Muscle of arm (tissue), 1 donor: ENCODE measurements at regions not wholly inside any gene's neighbourhood (a gene's known extent, or its start where the extent isn't known, plus 50 kb on each side); places are given as distances from the start of the nearest gene placed in this dataset.

Experiments used
- DNase-seq: peaks from one replicate; pipeline ENCODE4 v3.0.0-alpha.2; 2013

- no peak for DNase-seq
These were observed 188.4 kb downstream of the ACER2 start for GRCh38 chr9:19597176-19597575.

GRCh38 chr9:19595003-19595402 is 186.2 kb downstream of the ACER2 start:
- no peak for DNase-seq

- no peak for DNase-seq
These were observed 178.9 kb downstream of the ACER2 start for GRCh38 chr9:19587678-19588077.

GRCh38 chr9:19583890-19584289 is 175.1 kb downstream of the ACER2 start:
- no peak for DNase-seq

GRCh38 chr9:19577411-19577810 is 168.6 kb downstream of the ACER2 start:
- no peak for DNase-seq

- DNase-seq, result no peak
These were observed 160.1 kb downstream of the ACER2 start for GRCh38 chr9:19568946-19569345.

GRCh38 chr9:19564396-19565061 is 155.7 kb downstream of the ACER2 start:
- DNase-seq, result no peak

GRCh38 chr9:19555214-19555613 is 146.4 kb downstream of the ACER2 start:
- DNase-seq, result no peak

GRCh38 chr9:19554529-19554928 is 145.7 kb downstream of the ACER2 start:
- DNase-seq, result no peak

- DNase-seq, result no peak
These were observed 144.6 kb downstream of the ACER2 start for GRCh38 chr9:19553441-19553840.

GRCh38 chr9:19552282-19553105 is 143.7 kb downstream of the ACER2 start:
- no peak for DNase-seq

- DNase-seq, result peak; percentile 19
These were observed 142.5 kb downstream of the ACER2 start for GRCh38 chr9:19551124-19551929.

GRCh38 chr9:19550009-19550408 is 141.2 kb downstream of the ACER2 start:
- no peak for DNase-seq

GRCh38 chr9:19533373-19533772 is 124.6 kb downstream of the ACER2 start:
- no peak for DNase-seq

- no peak for DNase-seq
These were observed 118.9 kb downstream of the ACER2 start for GRCh38 chr9:19527663-19528062.

GRCh38 chr9:19522558-19522957 is 113.7 kb downstream of the ACER2 start:
- DNase-seq, result no peak

GRCh38 chr9:19521205-19521604 is 112.4 kb downstream of the ACER2 start:
- DNase-seq, result no peak

- no peak for DNase-seq
These were observed 108.6 kb downstream of the ACER2 start for GRCh38 chr9:19517202-19517942.

- DNase-seq, result no peak
These were observed 107.5 kb downstream of the ACER2 start for GRCh38 chr9:19516348-19516747.

- DNase-seq, result no peak
These were observed 105.0 kb downstream of the ACER2 start for GRCh38 chr9:19513671-19514275.

GRCh38 chr9:19512103-19512832 is 103.5 kb downstream of the ACER2 start:
- no peak for DNase-seq
